Keratinocyte (primary cell): ENCODE measurements at regions not wholly inside any gene's neighbourhood (a gene's known extent, or its start where the extent isn't known, plus 50 kb on each side); places are given as distances from the start of the nearest gene placed in this dataset.

Experiments used
- DNase-seq: peaks from one replicate; pipeline ENCODE4 v3.0.0-alpha.2; 2011; ENCODE audit warnings: low read depth, missing footprints, low spot score
- FAIRE-seq: peaks from 2 replicates; lab custom pipeline; 2011; peaks lifted over from hg19 to GRCh38; lab: Jason Lieb, UNC
- H2AFZ ChIP-seq: 2 replicates; pipeline ENCODE4 v1.6.0; 2012; ENCODE audit warnings: low read length, control low read depth, inconsistent platforms; ENCODE audit not compliant: control insufficient read depth
- H3K27ac ChIP-seq: 2 replicates; pipeline ENCODE4 v1.5.1; 2011; ENCODE audit warnings: low read length; ENCODE audit not compliant: control insufficient read depth, insufficient read depth
- H3K27me3 ChIP-seq: 3 replicates; pipeline ENCODE4 v1.6.0; 2011; ENCODE audit warnings: low read length; ENCODE audit not compliant: control insufficient read depth, insufficient read depth; ENCODE audit errors: extremely low read depth
- H3K36me3 ChIP-seq, 2 experiments: 2 replicates in 1 of 2; 3 replicates in 1 of 2; pipeline ENCODE4 v1.5.1; 2011; ENCODE audit warnings: low read length in 2 of 2, mild to moderate bottlenecking in 1 of 2; ENCODE audit not compliant: control insufficient read depth in 2 of 2, insufficient read depth in 2 of 2; ENCODE audit errors: extremely low read depth in 1 of 2
- H3K4me1 ChIP-seq: 3 replicates; pipeline ENCODE4 v1.5.1; 2011; ENCODE audit warnings: low read length; ENCODE audit not compliant: control insufficient read depth, insufficient read depth; ENCODE audit errors: extremely low read depth
- H3K4me2 ChIP-seq: 3 replicates; pipeline ENCODE4 v1.6.0; 2011; ENCODE audit warnings: low read depth, low read length; ENCODE audit not compliant: control insufficient read depth, insufficient read depth; ENCODE audit errors: extremely low read depth
- H3K4me3 ChIP-seq, 3 experiments: fragments of 200-600 bp in 1 of 3; sonication (generic) in 1 of 3; 2 replicates in 2 of 3; 3 replicates in 1 of 3; pipeline ENCODE4 v1.5.1; 2011 to 2016; ENCODE audit warnings: low read length in 3 of 3, mild to moderate bottlenecking in 3 of 3, control low read depth in 2 of 3, inconsistent platforms in 1 of 3, low read depth in 1 of 3, mixed read lengths in 1 of 3, mixed run types in 1 of 3, moderate library complexity in 1 of 3; ENCODE audit not compliant: control insufficient read depth in 2 of 3, insufficient read depth in 2 of 3; ENCODE audit errors: extremely low read depth in 1 of 3
- H3K79me2 ChIP-seq: 2 replicates; pipeline ENCODE4 v1.6.0; 2012; ENCODE audit warnings: low read length; ENCODE audit not compliant: control insufficient read depth, insufficient read depth
- H3K9ac ChIP-seq: 3 replicates; pipeline ENCODE4 v1.6.0; 2011; ENCODE audit warnings: low read length; ENCODE audit not compliant: control insufficient read depth, insufficient read depth; ENCODE audit errors: extremely low read depth
- H3K9me1 ChIP-seq: 3 replicates; pipeline ENCODE4 v1.6.0; 2011; ENCODE audit warnings: low read length; ENCODE audit not compliant: control insufficient read depth, insufficient read depth; ENCODE audit errors: extremely low read depth
- H3K9me3 ChIP-seq: 2 replicates; pipeline ENCODE4 v1.5.1; 2012; ENCODE audit warnings: low read depth, low read length; ENCODE audit not compliant: control insufficient read depth
- H4K20me1 ChIP-seq: 3 replicates; pipeline ENCODE4 v1.6.0; 2011; ENCODE audit warnings: low read length; ENCODE audit not compliant: control insufficient read depth, insufficient read depth; ENCODE audit errors: extremely low read depth
- CTCF ChIP-seq, 3 experiments: IDR thresholded peaks in 1 of 3; conservative IDR thresholded peaks in 1 of 3; optimal IDR thresholded peaks in 1 of 3; 2 replicates in 2 of 3; 3 replicates in 1 of 3; pipeline versions ENCODE3 to v1.5.1; 2011; ENCODE audit warnings: low read length in 3 of 3, mild to moderate bottlenecking in 3 of 3, moderate library complexity in 2 of 3, control low read depth in 1 of 3, inconsistent platforms in 1 of 3; ENCODE audit not compliant: insufficient read depth in 2 of 3; ENCODE audit errors: extremely low read depth in 1 of 3
- EZH2 ChIP-seq: IDR thresholded peaks from one replicate; pipeline ENCODE4 v1.6.1; 2012; ENCODE audit warnings: inconsistent platforms, mild to moderate bottlenecking, low read length, moderate library complexity
- dilution Hi-C: fragments of 300-500 bp; cut with MboI; formaldehyde crosslinking; loops from one replicate; pipeline ENCODE4 v1.7.0; 2020; ENCODE audit warnings: low sequenced_read_pairs; ENCODE audit not compliant: extremely low pct_ligation_motif_present

GRCh38 chr20:11354846-11355245 lies 562.8 kb upstream of the BTBD3 start:
- no peak for DNase-seq
- H4K20me1 ChIP-seq = no peaks in the 10 kb centered on the region
- H3K9me1 ChIP-seq = no peaks in the 10 kb centered on the region
- dilution Hi-C loops = no loop called here
- H3K79me2 ChIP-seq = no peaks in the 10 kb centered on the region
- H3K4me1 ChIP-seq = peaks cover 15% of the 10 kb centered on the region
- no peak overlapping the region for H3K4me3 ChIP-seq
- no peaks in the 10 kb centered on the region for H3K36me3 ChIP-seq
- no peak overlapping the region for H3K27ac ChIP-seq
- no peak for FAIRE-seq
- H2AFZ ChIP-seq = no peak overlapping the region
- H3K9me3 ChIP-seq = no peaks in the 10 kb centered on the region
- H3K27me3 ChIP-seq = no peaks in the 10 kb centered on the region
- no peak overlapping the region for H3K4me2 ChIP-seq
- H3K9ac ChIP-seq = no peak overlapping the region
- TF ChIP-seq CTCF (optimal IDR thresholded peaks at IDR 0.05 in 1 of 3, IDR thresholded peaks at IDR 0.05 in 1 of 3, conservative IDR thresholded peaks at IDR 0.05 in 1 of 3; ENCODE audit: extremely low read depth in 1 of 3, insufficient read depth in 2 of 3, low read length in 3 of 3) (no peak), EZH2 (no peak)

GRCh38 chr20:11355345-11355744 lies 562.3 kb upstream of the BTBD3 start:
- H3K9me1 ChIP-seq = no peaks in the 10 kb centered on the region
- H2AFZ ChIP-seq = no peak overlapping the region
- no peaks in the 10 kb centered on the region for H3K36me3 ChIP-seq
- no peaks in the 10 kb centered on the region for H3K9me3 ChIP-seq
- no peak overlapping the region for H3K4me3 ChIP-seq
- no peaks in the 10 kb centered on the region for H3K27me3 ChIP-seq
- DNase-seq (no peak), FAIRE-seq (no peak)
- no peak overlapping the region for H3K27ac ChIP-seq
- H3K9ac ChIP-seq = no peak overlapping the region
- H4K20me1 ChIP-seq = no peaks in the 10 kb centered on the region
- no peak for TF ChIP-seq EZH2
- no peak for TF ChIP-seq CTCF (optimal IDR thresholded peaks at IDR 0.05 in 1 of 3, IDR thresholded peaks at IDR 0.05 in 1 of 3, conservative IDR thresholded peaks at IDR 0.05 in 1 of 3; ENCODE audit: extremely low read depth in 1 of 3, insufficient read depth in 2 of 3, low read length in 3 of 3)
- no peaks in the 10 kb centered on the region for H3K79me2 ChIP-seq
- H3K4me2 ChIP-seq = no peak overlapping the region
- dilution Hi-C loops = no loop called here
- peaks cover 10% of the 10 kb centered on the region for H3K4me1 ChIP-seq
